HG02870 (cell line): ENCODE measurements at regions not wholly inside any gene's neighbourhood (a gene's known extent, or its start where the extent isn't known, plus 50 kb on each side); places are given as distances from the start of the nearest gene placed in this dataset.
"Not testable (repeated sequence)": the region's sequence is repeated elsewhere in the genome, so short reads cannot be mapped to it uniquely, and the experiment has no call there.

ENCODE experiments used
- ATAC-seq: cut with Tn5 transposase; IDR thresholded peaks from one replicate; pipeline ENCODE4 v1.9.1; 2021; ENCODE audit warnings: mild to moderate bottlenecking, moderate library complexity; ENCODE audit not compliant: unreplicated experiment

- no peak for ATAC-seq
These were observed 231.6 kb downstream of the TFAP2B start for GRCh38 chr6:51049983-51050877.

GRCh38 chr6:51052716-51053115, 234.0 kb downstream of the TFAP2B start:
- ATAC-seq, result not testable (repeated sequence)

- ATAC-seq, result not testable (repeated sequence)
These were observed 236.6 kb downstream of the TFAP2B start for GRCh38 chr6:51055316-51055715.

GRCh38 chr6:51057296-51057695, 238.6 kb downstream of the TFAP2B start:
- no peak for ATAC-seq

- ATAC-seq, result no peak
These were observed 241.6 kb downstream of the TFAP2B start for GRCh38 chr6:51060262-51060762.

- ATAC-seq, result no peak
These were observed 243.6 kb downstream of the TFAP2B start for GRCh38 chr6:51062166-51062722.

GRCh38 chr6:51077821-51078518, 259.3 kb downstream of the TFAP2B start:
- ATAC-seq, result no peak

- no peak for ATAC-seq
These were observed 271.7 kb downstream of the TFAP2B start for GRCh38 chr6:51090343-51090742.

GRCh38 chr6:51093871-51094270, 275.2 kb downstream of the TFAP2B start:
- no peak for ATAC-seq

- no peak for ATAC-seq
These were observed 275.6 kb downstream of the TFAP2B start for GRCh38 chr6:51094271-51094670.

- ATAC-seq, result no peak
These were observed 279.6 kb downstream of the TFAP2B start for GRCh38 chr6:51098246-51098645.

GRCh38 chr6:51098791-51099190, 280.1 kb downstream of the TFAP2B start:
- ATAC-seq, result no peak

GRCh38 chr6:51099201-51099600, 280.5 kb downstream of the TFAP2B start:
- ATAC-seq, result no peak

- ATAC-seq, result no peak
These were observed 286.7 kb downstream of the TFAP2B start for GRCh38 chr6:51105357-51105756.

- no peak for ATAC-seq
These were observed 289.1 kb downstream of the TFAP2B start for GRCh38 chr6:51107769-51108203.

GRCh38 chr6:51108563-51109234, 290.0 kb downstream of the TFAP2B start:
- no peak for ATAC-seq

- no peak for ATAC-seq
These were observed 294.1 kb downstream of the TFAP2B start for GRCh38 chr6:51112731-51113130.

- no peak for ATAC-seq
These were observed 298.1 kb downstream of the TFAP2B start for GRCh38 chr6:51116723-51117122.

- no peak for ATAC-seq
These were observed 300.1 kb downstream of the TFAP2B start for GRCh38 chr6:51118792-51119191.

- no peak for ATAC-seq
These were observed 301.3 kb downstream of the TFAP2B start for GRCh38 chr6:51120016-51120415.

- not testable (repeated sequence) for ATAC-seq
These were observed 302.8 kb downstream of the TFAP2B start for GRCh38 chr6:51121380-51121976.
